MCF 10A (cell line): ENCODE measurements at regions not wholly inside any gene's neighbourhood (a gene's known extent, or its start where the extent isn't known, plus 50 kb on each side); places are given as distances from the start of the nearest gene placed in this dataset.

Experiments used
- BruUV-seq: library from RNA; stranded (reverse); fragments of 400-500 nt; replicated peaks from 2 replicates; lab custom pipeline; 2021; lab: Mats Ljungman, UMichigan
- CTCF ChIA-PET: fragments of 300-600 bp; sonication (Branson Sonifier 250); formaldehyde crosslinking; extraction: SDS; loops from one replicate; lab custom pipeline; 2021; ENCODE audit warnings: antibody characterized with exemption, inconsistent platforms; lab: Yijun Ruan, JAX
- POLR2A ChIA-PET: fragments of 300-600, 350-650 bp; sonication (Branson Sonifier 250); formaldehyde crosslinking; extraction: SDS; loops from one replicate; lab custom pipeline; 2020; ENCODE audit warnings: antibody characterized with exemption, inconsistent platforms; lab: Yijun Ruan, JAX
- DNase-seq: peaks from one replicate; pipeline ENCODE4 v3.0.0-alpha.2; 2018; ENCODE audit not compliant: unreplicated experiment
- H3K27ac Mint-ChIP-seq: one replicate; pipeline ENCODE4 v1.8.0; 2022; ENCODE audit warnings: mild to moderate bottlenecking, low read depth, mixed read lengths; ENCODE audit not compliant: unreplicated experiment
- H3K27me3 Mint-ChIP-seq: one replicate; pipeline ENCODE4 v1.8.0; 2022; ENCODE audit warnings: mixed read lengths; ENCODE audit not compliant: insufficient read depth, unreplicated experiment
- H3K36me3 Mint-ChIP-seq: one replicate; pipeline ENCODE4 v1.8.0; 2022; ENCODE audit warnings: mild to moderate bottlenecking, moderate library complexity, mixed read lengths; ENCODE audit not compliant: insufficient read depth, unreplicated experiment
- H3K4me1 Mint-ChIP-seq: one replicate; pipeline ENCODE4 v1.8.0; 2022; ENCODE audit warnings: mixed read lengths; ENCODE audit not compliant: insufficient read depth, unreplicated experiment
- H3K4me3 Mint-ChIP-seq: one replicate; pipeline ENCODE4 v1.8.0; 2022; ENCODE audit warnings: mild to moderate bottlenecking, moderate library complexity, mixed read lengths; ENCODE audit not compliant: unreplicated experiment
- H3K9me3 Mint-ChIP-seq: one replicate; pipeline ENCODE4 v1.8.0; 2022; ENCODE audit warnings: mixed read lengths; ENCODE audit not compliant: unreplicated experiment
- CTCF ChIP-seq: fragments of 200-600 bp; IDR thresholded peaks from one replicate; pipeline ENCODE4 v1.8.0; 2022; ENCODE audit warnings: antibody characterized with exemption, mild to moderate bottlenecking; ENCODE audit not compliant: unreplicated experiment
- intact Hi-C: fragments of 100-400 bp; cut with micrococcal nuclease; formaldehyde crosslinking; loops from 2 replicates; pipeline ENCODE4 v1.14.1; 2022

- Mint-ChIP-seq H3K36me3 (no peaks in the 10 kb centered on the region), H3K27ac (no peak overlapping the region), H3K4me3 (no peak overlapping the region), H3K4me1 (no peaks in the 10 kb centered on the region), H3K9me3 (no peaks in the 10 kb centered on the region), H3K27me3 (peaks cover 86% of the 10 kb centered on the region)
- TF ChIP-seq CTCF, result no peak
- POLR2A ChIA-PET, result no interaction called here
- intact Hi-C loops, result no loop called here
- no TSS peak for BruUV-seq
- DNase-seq, result no peak
- CTCF ChIA-PET, result interaction anchor here (0.6 to 0.8 kb wide), 3 partner anchors 56 to 343 kb away, joined by 3 read pairs; no protein-coding TSS in a partner anchor
Measured at GRCh38 chrX:20409991-20410390, 143.3 kb upstream of the RPS6KA3 start.

- intact Hi-C loops, result no loop called here
- no peak for DNase-seq
- H3K9me3 Mint-ChIP-seq, result no peaks in the 10 kb centered on the region
- H3K4me1 Mint-ChIP-seq, result no peaks in the 10 kb centered on the region
- ChIA-PET CTCF (no interaction called here), POLR2A (interaction anchor here (1.1 kb wide), 1 partner anchor 144 kb away, joined by 3 read pairs; no protein-coding TSS in a partner anchor)
- no peak overlapping the region for H3K27ac Mint-ChIP-seq
- H3K36me3 Mint-ChIP-seq, result no peaks in the 10 kb centered on the region
- peaks cover 47% of the 10 kb centered on the region for H3K27me3 Mint-ChIP-seq
- no TSS peak for BruUV-seq
- no peak for TF ChIP-seq CTCF
- no peak overlapping the region for H3K4me3 Mint-ChIP-seq
Measured at GRCh38 chrX:20402956-20403355, 136.2 kb upstream of the RPS6KA3 start.

- H3K9me3 Mint-ChIP-seq, result no peaks in the 10 kb centered on the region
- no peak for TF ChIP-seq CTCF
- H3K4me1 Mint-ChIP-seq, result no peaks in the 10 kb centered on the region
- no peak for DNase-seq
- intact Hi-C loops, result no loop called here
- H3K4me3 Mint-ChIP-seq, result no peak overlapping the region
- no TSS peak for BruUV-seq
- no peaks in the 10 kb centered on the region for H3K36me3 Mint-ChIP-seq
- H3K27ac Mint-ChIP-seq, result no peak overlapping the region
- peaks cover 38% of the 10 kb centered on the region for H3K27me3 Mint-ChIP-seq
- POLR2A ChIA-PET, result no interaction called here
- CTCF ChIA-PET, result no interaction called here
Measured at GRCh38 chrX:20399728-20400414, 133.2 kb upstream of the RPS6KA3 start.

GRCh38 chrX:20397587-20397986, 130.9 kb upstream of the RPS6KA3 start:
- no peak overlapping the region for H3K4me3 Mint-ChIP-seq
- intact Hi-C loops, result no loop called here

More at GRCh38 chrX:20397587-20397986, 130.9 kb upstream of the RPS6KA3 start:
- Mint-ChIP-seq H3K27me3 (peaks cover 37% of the 10 kb centered on the region), H3K4me1 (peaks cover 5% of the 10 kb centered on the region), H3K9me3 (no peaks in the 10 kb centered on the region), H3K27ac (no peak overlapping the region), H3K36me3 (no peaks in the 10 kb centered on the region)
- POLR2A ChIA-PET, result no interaction called here
- no peak for TF ChIP-seq CTCF
- BruUV-seq, result no TSS peak
- DNase-seq, result no peak
- CTCF ChIA-PET, result no interaction called here
